Uterus (tissue), 2 donors: ENCODE measurements at regions not wholly inside any gene's neighbourhood (a gene's known extent, or its start where the extent isn't known, plus 50 kb on each side); places are given as distances from the start of the nearest gene placed in this dataset.

Experiments used
- CTCF ChIP-seq, 4 experiments: fragments of 200-600 bp in 2 of 4; fragments of 450-650 bp in 2 of 4; sonication (generic) in 2 of 4; IDR thresholded peaks; one replicate each; pipeline ENCODE4 v1.5.1; 2016 to 2019; ENCODE audit warnings: antibody characterized with exemption in 4 of 4, mild to moderate bottlenecking in 2 of 4, moderate library complexity in 1 of 4
- POLR2A ChIP-seq, 2 donors: fragments of 450-650 bp; IDR thresholded peaks; one replicate each; pipeline ENCODE4 v1.6.1; 2016; ENCODE audit warnings: antibody characterized with exemption in 2 of 2, mild to moderate bottlenecking in 1 of 2, moderate library complexity in 1 of 2

DNA sequence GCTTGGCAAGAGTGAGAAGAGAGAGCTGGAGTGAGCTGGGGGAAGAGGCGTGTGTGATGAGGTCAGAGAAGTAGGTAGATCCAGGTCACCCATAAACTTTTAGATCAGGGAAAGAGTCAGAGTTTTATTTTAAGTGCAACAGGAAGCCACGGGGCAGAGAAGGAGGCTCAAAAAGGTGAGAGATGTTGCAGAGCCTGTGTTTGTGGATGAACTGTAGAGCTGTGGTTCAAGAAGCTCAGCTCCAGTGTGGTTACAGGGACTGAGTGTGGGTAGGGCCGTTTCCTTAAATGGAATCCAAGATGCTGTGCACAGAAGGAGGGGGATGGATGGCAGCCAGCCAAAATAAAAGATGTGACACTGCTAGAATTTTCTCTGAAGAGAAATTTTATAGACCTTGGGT is 337.2 kb downstream of the SATB1 start:
- TF ChIP-seq CTCF (IDR thresholded peaks at IDR 0.05): no peak
- no peak for TF ChIP-seq POLR2A (IDR thresholded peaks at IDR 0.05)
